IPS DF 19.7 (cell line): ENCODE measurements at regions not wholly inside any gene's neighbourhood (a gene's known extent, or its start where the extent isn't known, plus 50 kb on each side); places are given as distances from the start of the nearest gene placed in this dataset.

Experiments
- DNase-seq: peaks from one replicate; pipeline ENCODE4 v3.0.0-alpha.2; 2013; ENCODE audit warnings: low read depth, low spot score

DNA sequence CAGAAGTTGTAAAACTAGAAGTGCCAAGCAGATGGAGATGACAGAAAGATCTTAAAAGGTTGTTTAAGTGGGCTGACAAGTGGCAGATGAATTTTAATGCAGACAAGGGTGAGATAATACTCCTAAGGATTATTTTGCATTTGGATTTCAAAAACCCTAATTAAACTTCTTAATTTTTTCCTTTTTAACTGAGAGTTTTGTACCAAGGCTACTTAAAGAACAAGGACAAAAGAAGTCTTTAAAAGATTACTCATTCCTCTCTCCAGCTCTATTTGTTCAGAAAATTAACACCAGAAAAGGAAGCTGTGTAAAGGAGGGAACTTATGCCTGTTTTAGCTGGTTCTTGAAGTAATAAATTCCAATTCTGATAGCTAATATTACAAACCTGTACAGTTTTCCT lies 275.4 kb downstream of the ETNK1 start:
- DNase-seq: no peak

GRCh38 chr12:22904485-22904884 lies 279.5 kb downstream of the ETNK1 start:
- no peak for DNase-seq

- no peak for DNase-seq
These were observed 291.3 kb downstream of the ETNK1 start for GRCh38 chr12:22916241-22916640.

DNA sequence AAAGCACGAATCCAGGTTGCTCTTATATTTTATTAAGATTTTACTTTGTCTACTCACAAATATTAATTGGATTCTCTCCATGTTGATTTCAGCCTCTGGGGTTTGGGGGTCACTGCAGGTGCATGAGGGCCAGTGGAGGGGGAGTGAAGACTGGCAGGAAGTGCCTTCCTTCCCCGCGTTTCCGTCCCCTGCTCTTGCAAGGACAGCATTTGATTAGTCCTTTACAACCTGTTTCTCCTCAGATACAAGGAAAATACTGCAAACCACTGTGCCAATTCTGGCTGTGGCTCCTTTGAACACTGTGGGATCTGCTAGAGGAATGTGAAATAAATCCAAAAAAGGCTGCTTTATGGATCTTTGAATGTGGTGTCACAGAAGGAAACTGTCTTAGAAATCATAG lies 291.8 kb downstream of the ETNK1 start:
- DNase-seq: no peak

DNA sequence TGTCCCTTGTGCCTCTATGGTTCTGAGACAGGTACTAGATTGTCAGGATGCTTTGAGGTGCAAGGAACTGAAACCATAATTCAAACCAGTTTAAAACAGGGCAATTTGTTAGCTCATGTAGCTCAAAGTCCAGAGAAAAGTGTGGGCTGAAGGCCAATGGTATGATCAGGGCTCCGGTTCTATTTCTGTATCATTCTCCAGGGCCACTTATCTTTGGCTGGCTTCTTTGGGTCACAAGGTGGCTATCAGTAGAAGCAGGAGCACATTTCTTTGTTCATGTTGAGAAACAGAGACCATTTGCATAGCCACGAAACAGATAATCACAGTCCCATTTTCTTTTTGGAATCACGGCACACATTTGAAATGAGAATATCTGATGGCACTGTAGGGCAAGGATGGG lies 294.9 kb downstream of the ETNK1 start:
- no peak for DNase-seq

DNA sequence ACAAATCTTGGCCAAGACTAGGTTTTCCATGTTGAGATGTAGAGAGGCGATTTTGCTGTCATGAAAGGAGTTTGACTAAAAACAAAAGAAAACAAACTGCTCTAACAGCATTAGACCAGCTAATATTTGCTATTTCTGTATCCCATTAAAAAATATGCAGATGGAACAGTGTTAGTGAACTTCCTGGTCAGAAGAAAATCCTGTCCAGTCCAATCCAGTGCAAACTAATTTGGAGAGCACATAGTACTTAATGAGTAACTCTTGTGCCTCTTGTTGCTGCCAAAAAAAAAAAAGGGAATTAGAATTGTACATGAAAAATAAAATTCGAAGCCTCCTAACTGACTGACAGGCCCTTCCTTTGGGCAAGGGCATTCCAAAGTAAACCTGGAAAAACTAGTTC lies 298.8 kb downstream of the ETNK1 start:
- no peak for DNase-seq

GRCh38 chr12:22924391-22924790 lies 299.4 kb downstream of the ETNK1 start:
- no peak for DNase-seq

GRCh38 chr12:22925623-22926022 lies 300.7 kb downstream of the ETNK1 start:
- DNase-seq: no peak

DNA sequence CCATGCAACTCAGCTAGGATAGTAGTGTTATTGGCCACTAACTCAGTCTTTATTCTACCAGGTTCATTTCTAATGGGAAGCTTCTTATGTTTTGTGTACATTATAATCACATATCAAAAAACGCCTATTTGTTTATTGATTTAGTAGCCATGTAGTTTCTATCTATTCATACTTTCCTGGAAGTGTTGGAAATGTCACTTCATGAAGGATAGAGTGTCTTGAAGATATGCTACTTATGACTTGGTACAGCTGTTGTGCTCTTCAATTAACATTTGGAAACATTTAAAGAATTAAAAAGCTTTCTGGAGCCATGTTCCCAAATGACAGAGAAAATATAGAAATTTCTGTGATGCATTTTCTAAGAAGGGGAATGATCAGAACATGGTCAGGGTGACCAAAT lies 307.5 kb downstream of the ETNK1 start:
- no peak for DNase-seq

GRCh38 chr12:22935090-22935489 lies 310.1 kb downstream of the ETNK1 start:
- DNase-seq: no peak

DNA sequence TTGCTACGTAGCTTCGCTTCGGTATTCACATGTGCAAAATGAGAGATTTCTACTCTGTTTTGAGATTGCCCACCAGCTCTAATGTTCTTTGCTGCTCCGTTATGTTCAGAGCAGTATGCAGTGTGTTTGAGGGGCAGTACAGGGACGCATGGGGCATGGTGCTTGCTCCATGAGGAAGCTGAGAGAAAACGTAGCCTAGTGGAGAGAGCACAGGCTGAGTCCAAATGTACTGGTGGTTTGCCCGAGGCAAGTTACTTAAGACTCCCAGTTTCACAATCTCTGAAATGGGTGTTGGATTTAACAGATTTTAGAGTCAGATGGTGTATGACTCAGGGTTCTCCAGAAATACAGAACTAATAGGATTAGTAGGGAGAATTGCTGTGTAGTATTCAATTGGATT lies 310.5 kb downstream of the ETNK1 start:
- DNase-seq: no peak

- DNase-seq: no peak
These were observed 313.4 kb downstream of the ETNK1 start for GRCh38 chr12:22938323-22938722.

- no peak for DNase-seq
These were observed 326.2 kb downstream of the ETNK1 start for GRCh38 chr12:22951206-22951605.

DNA sequence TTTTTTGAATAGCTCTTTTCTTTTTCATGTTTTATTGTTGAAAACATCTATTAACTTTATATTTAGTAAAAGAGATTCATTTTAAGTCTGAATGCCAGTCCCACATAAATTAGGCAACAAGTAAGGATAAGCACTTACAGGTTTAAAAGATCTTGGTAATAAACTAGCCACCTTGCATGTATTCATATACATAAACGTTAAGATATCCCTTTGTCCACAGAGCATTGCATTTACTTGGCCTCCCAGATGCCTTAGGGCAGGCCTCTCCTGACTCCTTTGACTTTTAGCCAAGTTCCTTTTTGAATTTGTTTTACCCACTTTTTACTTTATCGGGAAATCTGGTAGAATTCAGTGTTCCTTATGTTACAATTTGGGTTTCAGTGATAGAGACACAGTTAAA lies 331.7 kb downstream of the ETNK1 start:
- no peak for DNase-seq

GRCh38 chr12:22967171-22967570 lies 342.2 kb downstream of the ETNK1 start:
- DNase-seq: no peak

DNA sequence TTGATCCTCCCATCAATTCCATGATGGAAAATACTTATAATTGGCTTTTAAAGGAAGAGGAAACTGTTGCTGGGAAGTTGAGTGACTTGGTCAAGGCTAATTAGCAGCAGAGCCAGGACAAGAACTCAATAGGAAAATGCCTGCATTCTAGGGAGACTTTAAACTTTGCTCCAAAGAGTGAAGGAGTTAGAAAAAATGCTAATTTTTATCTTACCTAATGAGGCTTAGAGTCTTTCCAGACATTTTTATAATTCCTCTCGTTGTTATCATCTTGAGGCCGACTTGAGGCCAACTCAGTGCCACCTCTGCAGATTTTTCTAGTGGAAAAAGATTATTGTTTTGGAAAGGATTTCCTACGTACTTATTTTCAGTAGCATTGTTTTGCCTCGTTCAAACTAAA lies 344.6 kb downstream of the ETNK1 start:
- DNase-seq: no peak

GRCh38 chr12:22971247-22971646 lies 346.3 kb downstream of the ETNK1 start:
- DNase-seq: no peak

- DNase-seq: no peak
These were observed 346.8 kb downstream of the ETNK1 start for GRCh38 chr12:22971701-22972191.

GRCh38 chr12:22974865-22975264 lies 349.9 kb downstream of the ETNK1 start:
- no peak for DNase-seq

DNA sequence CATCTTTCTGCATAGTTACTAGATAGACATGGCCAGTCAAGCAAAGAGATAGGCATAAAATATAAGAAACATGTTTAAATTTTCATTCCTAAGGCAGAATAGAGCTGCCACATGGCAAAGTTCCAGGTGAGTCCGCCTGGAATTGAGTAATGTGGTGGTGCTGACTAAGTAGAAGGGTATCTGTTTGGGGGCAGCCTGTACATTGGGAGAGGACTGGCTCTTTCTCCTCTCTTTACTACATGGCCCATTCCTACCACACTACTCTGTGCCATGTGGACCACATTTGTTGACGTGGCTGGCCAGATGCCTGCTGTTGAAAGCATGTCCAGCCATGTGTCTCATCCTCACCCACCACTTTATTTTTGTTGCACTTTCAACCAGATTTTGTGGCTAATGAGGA lies 354.0 kb downstream of the ETNK1 start:
- DNase-seq: no peak

- DNase-seq: no peak
These were observed 355.0 kb downstream of the ETNK1 start for GRCh38 chr12:22979854-22980469.

DNA sequence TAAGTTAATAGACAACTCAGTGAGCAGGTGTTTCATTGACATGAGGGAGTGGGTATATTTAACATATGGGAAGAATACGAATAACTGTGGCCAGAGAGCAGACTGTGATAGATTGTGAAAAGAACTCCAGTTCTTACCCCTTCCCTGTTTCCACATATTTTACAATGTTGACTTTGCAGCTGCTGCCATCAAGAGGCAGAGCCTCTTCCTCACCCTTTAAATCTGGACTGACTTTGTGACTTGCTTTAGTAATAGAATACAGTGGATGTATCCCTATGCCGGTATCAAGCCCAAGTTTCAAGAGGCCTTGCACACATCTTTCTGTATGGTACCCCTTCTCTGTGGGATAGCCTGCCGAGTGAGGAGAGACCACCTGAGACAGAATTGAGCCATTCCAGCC lies 356.7 kb downstream of the ETNK1 start:
- DNase-seq: no peak

GRCh38 chr12:22982635-22983034 lies 357.7 kb downstream of the ETNK1 start:
- DNase-seq: no peak

DNA sequence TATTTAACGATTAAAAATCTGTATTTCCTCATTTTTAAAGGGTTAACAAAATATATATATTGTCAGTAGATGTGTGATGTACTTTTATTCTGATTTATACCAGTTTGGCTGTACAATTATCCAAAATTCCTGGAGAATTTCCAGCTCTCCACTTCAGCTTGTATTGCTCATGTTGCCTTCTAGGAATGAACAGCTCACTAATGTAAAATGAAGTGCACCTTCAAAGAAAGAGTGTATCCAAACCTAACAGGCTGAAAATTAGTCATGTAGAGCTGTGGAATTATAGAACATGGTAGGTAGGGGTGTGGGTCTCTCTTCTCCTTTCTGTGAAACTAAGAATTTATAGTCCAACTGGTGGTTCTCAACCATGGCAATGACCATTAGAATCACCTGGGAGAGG lies 362.0 kb downstream of the ETNK1 start:
- no peak for DNase-seq
